ENCODE measurements at regions not wholly inside any gene's neighbourhood (a gene's known extent, or its start where the extent isn't known, plus 50 kb on each side); places are given as distances from the start of the nearest gene placed in this dataset.

DNA sequence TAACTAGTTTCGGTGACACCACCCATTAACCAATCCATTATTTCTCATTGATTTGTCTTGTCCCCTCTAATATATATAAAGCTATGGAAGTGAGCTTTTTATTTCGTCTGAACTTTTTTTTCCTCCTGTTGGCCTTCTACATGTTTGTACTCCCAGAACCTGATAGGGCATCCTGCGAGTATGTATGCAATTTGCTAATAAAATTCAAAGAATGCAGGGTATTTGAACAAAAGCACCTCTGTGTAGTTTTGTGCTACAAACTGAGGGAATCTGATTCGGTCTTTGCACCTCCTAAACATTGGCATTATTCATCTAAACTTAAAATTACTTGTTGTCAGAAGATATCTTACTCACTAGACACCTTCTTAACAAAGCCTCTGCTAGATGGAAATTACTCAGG lies 242.9 kb upstream of the TMEFF2 start (continued):
- no peak for TF ChIP-seq TCF12 (IDR thresholded peaks at IDR 0.05; ENCODE audit: low read depth, low read length)
- TF ChIP-seq PHF8 (conservative IDR thresholded peaks at IDR 0.05; ENCODE audit: low read depth, low read length) = no peak
- no peak for TF ChIP-seq RBBP5 (IDR thresholded peaks at IDR 0.05; ENCODE audit: borderline replicate concordance, low read depth, low read length)
- TF ChIP-seq SP2 (IDR thresholded peaks at IDR 0.05; ENCODE audit: low read length) = no peak
- TF ChIP-seq EZH2 (IDR thresholded peaks at IDR 0.05; ENCODE audit: low read depth, low read length, severe bottlenecking) = no peak
